HG02588 (cell line): ENCODE measurements at regions not wholly inside any gene's neighbourhood (a gene's known extent, or its start where the extent isn't known, plus 50 kb on each side); places are given as distances from the start of the nearest gene placed in this dataset.

ENCODE experiments used
- ATAC-seq: cut with Tn5 transposase; IDR thresholded peaks from one replicate; pipeline ENCODE4 v1.9.1; 2021; ENCODE audit warnings: mild to moderate bottlenecking, moderate library complexity; ENCODE audit not compliant: unreplicated experiment

- ATAC-seq: no peak
Observed at GRCh38 chr15:77823736-77824135, 191.0 kb upstream of the LINGO1 start.

GRCh38 chr15:77822631-77823230 lies 190.0 kb upstream of the LINGO1 start:
- no peak for ATAC-seq

- ATAC-seq: no peak
Observed at GRCh38 chr15:77821959-77822256, 189.2 kb upstream of the LINGO1 start.

GRCh38 chr15:77821188-77821958 lies 188.7 kb upstream of the LINGO1 start:
- no peak for ATAC-seq

- ATAC-seq: no peak
Observed at GRCh38 chr15:77819851-77820728, 187.4 kb upstream of the LINGO1 start.

GRCh38 chr15:77819048-77819850 lies 186.5 kb upstream of the LINGO1 start:
- ATAC-seq: no peak

GRCh38 chr15:77818484-77819047 lies 185.9 kb upstream of the LINGO1 start:
- no peak for ATAC-seq

- ATAC-seq: no peak
Observed at GRCh38 chr15:77817434-77817833, 184.7 kb upstream of the LINGO1 start.

GRCh38 chr15:77816983-77817382 lies 184.3 kb upstream of the LINGO1 start:
- no peak for ATAC-seq

- no peak for ATAC-seq
Observed at GRCh38 chr15:77815015-77815414, 182.3 kb upstream of the LINGO1 start.

- no peak for ATAC-seq
Observed at GRCh38 chr15:77812664-77813063, 180.0 kb upstream of the LINGO1 start.

- ATAC-seq: no peak
Observed at GRCh38 chr15:77811270-77811669, 178.6 kb upstream of the LINGO1 start.

- no peak for ATAC-seq
Observed at GRCh38 chr15:77810130-77810571, 177.4 kb upstream of the LINGO1 start.

GRCh38 chr15:77808581-77809177 lies 176.0 kb upstream of the LINGO1 start:
- no peak for ATAC-seq

- no peak for ATAC-seq
Observed at GRCh38 chr15:77808075-77808474, 175.4 kb upstream of the LINGO1 start.

GRCh38 chr15:77807611-77808010 lies 174.9 kb upstream of the LINGO1 start:
- no peak for ATAC-seq

- no peak for ATAC-seq
Observed at GRCh38 chr15:77807115-77807514, 174.4 kb upstream of the LINGO1 start.

- ATAC-seq: no peak
Observed at GRCh38 chr15:77804210-77804609, 171.5 kb upstream of the LINGO1 start.

GRCh38 chr15:77803487-77803886 lies 170.8 kb upstream of the LINGO1 start:
- ATAC-seq: no peak

- ATAC-seq: no peak
Observed at GRCh38 chr15:77800305-77800704, 167.6 kb upstream of the LINGO1 start.
